HG03469 (cell line): ENCODE measurements at regions not wholly inside any gene's neighbourhood (a gene's known extent, or its start where the extent isn't known, plus 50 kb on each side); places are given as distances from the start of the nearest gene placed in this dataset.
A peak's percentile ranks its signal among the peaks of the same experiment; 100 is the strongest.
"Not testable (repeated sequence)": the region's sequence is repeated elsewhere in the genome, so short reads cannot be mapped to it uniquely, and the experiment has no call there.

Experiments
- ATAC-seq: cut with Tn5 transposase; IDR thresholded peaks from one replicate; pipeline ENCODE4 v1.9.1; 2021; ENCODE audit warnings: mild to moderate bottlenecking, moderate library complexity, moderate number of reproducible peaks; ENCODE audit not compliant: unreplicated experiment

- no peak for ATAC-seq
Measured at GRCh38 chr2:187003038-187003554, 154.1 kb upstream of the ZSWIM2 start.

GRCh38 chr2:187002242-187002641 is 153.3 kb upstream of the ZSWIM2 start:
- ATAC-seq = no peak

- no peak for ATAC-seq
Measured at GRCh38 chr2:187001248-187001647, 152.3 kb upstream of the ZSWIM2 start.

- ATAC-seq = no peak
Measured at GRCh38 chr2:186995092-186995491, 146.1 kb upstream of the ZSWIM2 start.

GRCh38 chr2:186992597-186992996 is 143.6 kb upstream of the ZSWIM2 start:
- no peak for ATAC-seq

GRCh38 chr2:186991766-186992417 is 142.9 kb upstream of the ZSWIM2 start:
- ATAC-seq = no peak

- ATAC-seq = no peak
Measured at GRCh38 chr2:186984966-186985365, 136.0 kb upstream of the ZSWIM2 start.

GRCh38 chr2:186984481-186984880 is 135.5 kb upstream of the ZSWIM2 start:
- ATAC-seq = no peak

GRCh38 chr2:186980787-186981550 is 132.0 kb upstream of the ZSWIM2 start:
- ATAC-seq = no peak

- no peak for ATAC-seq
Measured at GRCh38 chr2:186980117-186980442, 131.1 kb upstream of the ZSWIM2 start.

- ATAC-seq = no peak
Measured at GRCh38 chr2:186979439-186980116, 130.6 kb upstream of the ZSWIM2 start.

- no peak for ATAC-seq
Measured at GRCh38 chr2:186977433-186978045, 128.6 kb upstream of the ZSWIM2 start.

GRCh38 chr2:186976329-186976728 is 127.4 kb upstream of the ZSWIM2 start:
- no peak for ATAC-seq

GRCh38 chr2:186972281-186972970 is 123.5 kb upstream of the ZSWIM2 start:
- no peak for ATAC-seq

- ATAC-seq = peak; percentile 85
Measured at GRCh38 chr2:186968277-186968676, 119.3 kb upstream of the ZSWIM2 start.

GRCh38 chr2:186966015-186966414 is 117.0 kb upstream of the ZSWIM2 start:
- ATAC-seq = no peak

GRCh38 chr2:186962085-186962747 is 113.2 kb upstream of the ZSWIM2 start:
- ATAC-seq = no peak

- not testable (repeated sequence) for ATAC-seq
Measured at GRCh38 chr2:186960241-186960640, 111.3 kb upstream of the ZSWIM2 start.

GRCh38 chr2:186959486-186959885 is 110.5 kb upstream of the ZSWIM2 start:
- no peak for ATAC-seq

- no peak for ATAC-seq
Measured at GRCh38 chr2:186950694-186951093, 101.7 kb upstream of the ZSWIM2 start.
